NCI-H146 treated with DMSO at 0.1 percent for 48 hours (cell line): ENCODE measurements at regions not wholly inside any gene's neighbourhood (a gene's known extent, or its start where the extent isn't known, plus 50 kb on each side); places are given as distances from the start of the nearest gene placed in this dataset.
"Not testable (repeated sequence)": the region's sequence is repeated elsewhere in the genome, so short reads cannot be mapped to it uniquely, and the experiment has no call there.

ENCODE experiments used
- DNase-seq: peaks from one replicate; lab custom pipeline; 2025; ENCODE audit not compliant: unreplicated experiment; lab: John Stamatoyannopoulos, UW

DNA sequence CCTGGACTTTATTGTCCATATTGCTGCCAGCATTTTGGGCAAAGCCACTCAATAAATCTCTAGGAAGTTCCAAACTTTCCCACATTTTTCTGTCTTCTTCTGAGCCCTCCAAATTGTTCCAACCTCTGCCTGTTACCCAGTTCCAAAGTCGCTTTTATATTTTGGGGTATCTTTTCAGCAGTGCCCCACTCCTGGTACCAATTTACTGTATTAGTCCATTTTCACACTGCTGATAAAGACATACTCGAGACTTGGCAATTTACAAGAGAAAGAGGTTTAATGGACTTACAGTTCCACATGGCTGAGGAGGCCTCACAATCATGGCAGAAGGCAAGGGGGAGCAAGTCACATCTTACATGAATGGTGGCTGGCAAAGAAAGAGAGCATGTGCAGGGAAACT, 53.4 kb downstream of the AHSP start:
- DNase-seq = not testable (repeated sequence)

DNA sequence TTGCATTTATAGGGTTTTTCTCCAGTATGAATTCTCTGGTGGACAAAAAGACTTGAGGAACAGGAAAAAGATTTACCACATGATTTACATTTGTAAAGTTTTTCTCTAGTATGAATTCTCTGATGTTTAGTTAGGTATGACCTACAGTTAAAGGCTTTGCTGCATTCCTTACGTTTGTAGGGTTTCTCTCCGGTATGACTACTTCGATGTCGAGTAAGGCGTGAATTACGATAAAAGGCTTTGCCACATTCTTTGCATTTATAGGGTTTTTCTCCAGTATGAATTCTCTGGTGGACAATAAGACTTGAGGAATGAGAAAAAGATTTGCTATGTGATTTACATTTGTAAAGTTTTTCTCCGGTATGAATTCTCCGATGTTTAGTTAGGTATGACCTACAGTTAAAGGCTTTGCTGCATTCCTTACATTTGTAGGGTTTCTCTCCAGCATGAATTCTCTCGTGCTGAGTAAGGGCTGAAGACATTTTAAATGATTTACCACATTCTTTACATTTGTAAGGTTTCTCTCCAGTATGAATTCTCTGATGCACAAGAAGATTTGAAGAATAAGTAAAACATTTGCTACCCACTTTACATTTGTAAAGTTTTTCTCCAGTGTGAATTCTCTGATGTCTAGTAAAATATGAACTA, 74.2 kb downstream of the AHSP start:
- not testable (repeated sequence) for DNase-seq

DNA sequence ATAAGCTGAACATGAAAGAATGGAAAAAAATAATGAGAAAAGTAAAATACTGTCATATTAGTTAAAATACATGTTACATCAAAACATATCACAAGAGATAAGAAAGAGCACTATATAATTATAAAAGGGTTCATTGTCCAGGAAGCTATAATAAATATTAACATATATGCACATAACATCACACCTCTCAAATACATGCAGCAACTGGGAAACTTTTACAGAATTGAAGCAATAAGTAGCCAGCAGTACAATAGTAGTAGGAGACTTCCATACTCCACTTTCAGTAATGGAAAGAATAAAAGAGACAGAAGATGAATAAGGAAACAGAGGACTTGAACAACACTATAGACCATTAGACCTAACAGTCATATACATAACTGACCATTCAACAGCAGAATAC, 90.4 kb downstream of the AHSP start:
- no peak for DNase-seq

DNA sequence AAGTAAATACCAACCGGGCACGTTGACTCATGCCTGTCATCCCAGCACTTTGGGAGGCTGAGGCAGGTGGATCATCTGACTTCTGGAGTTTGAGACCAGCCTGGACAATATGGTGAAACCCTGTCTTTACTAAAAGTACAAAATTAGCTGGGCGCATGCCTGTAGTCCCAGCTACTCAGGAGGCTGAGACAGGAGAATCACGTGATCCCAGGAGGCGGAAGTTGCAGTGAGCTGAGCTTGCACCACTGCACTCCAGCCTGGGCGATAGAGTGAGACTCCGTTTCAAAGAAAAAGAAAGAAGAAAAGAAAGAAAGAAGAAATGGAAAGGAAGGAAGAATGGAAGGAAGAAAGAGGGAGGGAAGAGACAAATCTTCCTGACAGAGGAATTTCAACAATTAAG, 108.7 kb downstream of the AHSP start:
- no peak for DNase-seq

DNA sequence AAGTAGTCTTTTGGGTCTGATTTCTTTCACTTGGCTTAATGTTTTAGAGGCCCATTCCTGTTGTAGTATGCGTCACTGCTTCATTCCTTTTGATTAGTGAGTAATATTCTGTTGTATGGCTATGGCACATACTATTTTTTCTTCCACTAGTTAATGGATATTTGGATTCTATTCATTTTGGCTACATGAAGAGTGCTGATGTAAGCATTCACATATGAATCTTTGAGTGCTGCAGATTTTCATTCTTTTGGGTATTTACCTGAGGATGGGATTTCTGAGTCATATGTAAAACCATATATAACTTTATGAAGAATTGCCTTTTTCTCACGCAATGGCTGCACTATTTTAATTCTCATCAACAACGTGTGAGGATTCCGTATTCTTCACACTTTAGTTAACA, 113.6 kb downstream of the AHSP start:
- no peak for DNase-seq

DNA sequence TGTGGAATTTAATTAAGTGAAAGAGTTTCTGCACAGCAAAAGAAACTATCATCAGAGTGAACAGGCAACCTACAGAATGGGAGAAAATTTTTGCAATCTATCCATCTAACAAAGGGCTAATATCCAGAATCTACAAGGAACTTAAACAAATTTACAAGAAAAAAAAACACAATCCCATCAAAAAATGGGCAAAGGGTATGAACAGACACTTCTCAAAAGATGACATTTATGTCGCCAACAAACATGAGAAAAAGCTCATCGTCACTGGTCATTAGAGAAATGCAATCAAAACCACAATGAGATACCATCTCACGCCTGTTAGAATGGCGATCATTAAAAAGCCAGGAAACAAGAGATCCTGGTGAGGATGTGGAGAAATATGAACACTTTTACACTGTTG, 128.0 kb downstream of the AHSP start:
- not testable (repeated sequence) for DNase-seq

DNA sequence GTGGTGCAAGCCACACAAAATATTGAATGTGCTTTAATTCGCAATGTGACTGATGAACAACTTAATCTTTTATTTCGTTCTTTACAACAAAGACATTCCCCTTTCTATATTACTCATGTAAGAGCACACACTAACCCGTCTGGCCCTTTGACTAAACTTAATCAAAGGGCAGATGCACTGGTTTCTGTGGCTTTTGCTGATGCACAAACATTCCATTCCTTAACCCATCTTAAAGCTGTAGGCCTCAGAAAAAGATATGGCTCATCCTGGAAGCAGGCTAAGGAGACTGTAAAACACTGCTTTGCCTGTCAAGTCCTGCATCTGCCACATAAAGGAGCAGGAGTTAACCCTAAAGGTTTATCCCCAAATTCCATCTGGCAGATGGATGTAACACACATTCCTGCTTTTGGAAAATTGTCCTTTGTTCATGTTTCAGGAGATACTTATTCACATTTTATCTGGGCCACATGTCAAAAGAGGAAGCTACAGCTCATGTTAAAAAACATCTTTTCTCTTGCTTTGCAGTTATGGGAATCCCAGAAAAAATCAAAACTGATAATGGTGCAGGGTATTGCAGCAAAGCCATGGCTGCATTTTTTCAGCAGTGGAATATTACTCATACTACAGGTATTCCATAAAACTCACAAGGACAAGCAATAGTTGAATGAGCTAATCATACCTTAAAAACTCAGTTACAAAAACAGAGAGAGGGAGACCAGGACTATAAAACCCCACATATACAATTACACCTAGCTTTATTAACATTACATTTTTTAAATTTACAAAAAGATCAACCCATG, 137.2 kb downstream of the AHSP start:
- DNase-seq = no peak

DNA sequence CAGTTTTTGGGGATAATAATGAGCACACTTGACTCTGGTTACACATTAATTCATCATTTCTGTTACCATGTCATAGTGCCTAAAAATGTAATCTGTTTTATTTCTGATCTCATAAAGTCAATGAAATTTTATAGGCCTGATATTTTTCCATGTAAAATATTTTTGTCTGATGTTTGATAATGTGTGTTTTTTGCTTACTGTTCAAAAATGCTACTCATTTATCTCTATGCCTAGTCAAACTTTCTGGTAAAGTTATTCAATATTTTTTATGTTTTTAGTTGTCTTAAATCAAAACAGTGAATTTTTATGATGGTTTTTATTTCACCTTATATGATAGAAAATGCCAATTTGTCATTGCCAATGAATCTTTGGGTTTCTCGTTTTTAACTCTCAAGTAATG, 147.0 kb downstream of the AHSP start:
- DNase-seq = no peak

DNA sequence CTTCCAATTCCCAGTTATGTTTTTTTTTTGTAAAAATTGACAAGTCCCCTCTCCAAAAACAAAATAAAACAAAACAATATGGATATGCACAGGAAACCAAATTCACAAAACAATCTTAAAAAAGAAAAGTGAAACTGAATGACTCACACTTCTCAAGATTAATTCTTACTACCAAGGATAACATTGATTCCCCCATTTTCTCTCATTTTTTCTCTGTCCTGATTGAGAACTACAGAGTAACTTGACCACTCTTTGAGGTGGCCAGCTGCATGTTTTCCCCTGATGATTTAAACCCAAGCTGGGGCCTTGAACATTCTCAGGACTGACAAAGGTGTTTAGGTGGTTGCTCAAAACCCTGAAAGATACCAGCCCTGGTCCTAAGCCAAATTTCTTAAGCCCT, 149.0 kb downstream of the AHSP start:
- DNase-seq = no peak

DNA sequence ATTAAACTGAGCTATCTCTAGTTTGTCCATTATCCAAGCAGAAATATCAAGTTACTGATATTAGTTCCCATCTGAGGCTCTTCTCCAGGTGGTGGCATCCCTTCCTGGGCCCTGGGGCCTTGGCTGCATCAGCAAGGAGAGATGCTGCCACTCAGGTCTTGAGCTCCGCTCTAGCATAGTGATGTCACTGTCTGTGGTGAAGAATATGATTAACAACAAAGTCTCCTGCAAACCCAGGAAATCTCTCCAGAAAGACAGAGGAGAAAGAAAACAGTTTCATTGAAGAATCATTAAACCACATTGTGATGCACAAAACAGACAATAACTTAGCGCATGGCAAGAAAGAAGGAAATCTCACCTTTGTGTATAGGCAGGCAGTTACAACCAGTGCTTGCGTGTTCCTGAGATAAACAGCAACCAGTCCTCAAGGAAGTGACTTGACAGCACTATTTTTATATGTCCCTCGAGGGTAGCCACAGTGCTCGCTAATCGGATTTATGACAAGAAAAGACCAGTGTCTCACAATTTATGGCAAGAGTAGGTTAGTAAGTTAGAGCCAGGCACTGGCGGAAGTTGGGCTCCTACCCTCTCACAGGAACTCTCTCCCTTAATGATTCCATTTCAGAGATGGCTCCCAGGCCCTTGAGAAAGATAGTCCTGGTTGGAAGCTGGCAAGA, 151.1 kb downstream of the AHSP start:
- DNase-seq = no peak

DNA sequence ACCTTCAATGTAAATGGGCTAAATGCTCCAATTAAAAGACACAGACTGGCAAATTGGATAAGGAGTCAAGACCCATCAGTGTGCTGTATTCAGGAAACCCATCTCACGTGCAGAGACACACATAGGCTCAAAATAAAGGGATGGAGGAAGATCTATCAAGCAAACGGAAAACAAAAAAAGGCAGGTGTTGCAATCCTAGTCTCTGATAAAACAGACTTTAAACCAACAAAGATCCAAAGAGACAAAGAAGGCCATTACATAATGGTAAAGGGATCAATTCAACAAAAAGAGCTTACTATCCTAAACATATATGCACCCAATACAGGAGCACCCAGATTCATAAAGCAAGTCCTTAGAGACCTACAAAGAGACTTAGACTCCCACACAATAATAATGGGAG, 161.6 kb downstream of the AHSP start:
- DNase-seq = not testable (repeated sequence)

DNA sequence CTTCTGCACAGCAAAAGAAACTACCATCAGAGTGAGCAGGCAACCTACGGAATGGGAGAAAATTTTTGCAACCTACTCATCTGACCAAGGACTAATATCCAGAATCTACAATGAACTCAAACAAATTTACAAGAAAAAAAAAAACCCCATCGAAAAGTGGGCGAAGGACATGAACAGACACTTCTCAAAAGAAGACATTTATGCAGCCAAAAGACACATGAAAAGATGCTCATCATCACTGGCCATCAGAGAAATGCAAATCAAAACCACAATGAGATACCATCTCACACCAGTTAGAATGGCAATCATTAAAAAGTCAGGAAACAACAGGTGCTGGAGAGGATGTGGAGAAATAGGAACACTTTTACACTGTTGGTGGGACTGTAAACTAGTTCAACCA, 164.6 kb downstream of the AHSP start:
- DNase-seq = not testable (repeated sequence)

DNA sequence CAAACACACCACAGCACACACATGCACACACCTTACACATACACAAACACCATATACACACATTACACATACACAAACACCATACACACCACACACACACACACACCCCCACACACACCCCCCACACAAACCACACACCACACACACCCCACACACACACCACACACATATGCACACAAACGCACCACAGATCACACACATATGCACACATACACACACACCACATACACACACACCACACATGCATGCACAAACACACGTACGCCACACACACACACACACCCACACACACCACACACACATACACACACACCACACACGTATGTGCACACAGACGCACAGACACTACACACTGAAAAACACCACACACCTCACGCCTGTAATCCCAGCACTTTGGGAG, 166.0 kb downstream of the AHSP start:
- no peak for DNase-seq

DNA sequence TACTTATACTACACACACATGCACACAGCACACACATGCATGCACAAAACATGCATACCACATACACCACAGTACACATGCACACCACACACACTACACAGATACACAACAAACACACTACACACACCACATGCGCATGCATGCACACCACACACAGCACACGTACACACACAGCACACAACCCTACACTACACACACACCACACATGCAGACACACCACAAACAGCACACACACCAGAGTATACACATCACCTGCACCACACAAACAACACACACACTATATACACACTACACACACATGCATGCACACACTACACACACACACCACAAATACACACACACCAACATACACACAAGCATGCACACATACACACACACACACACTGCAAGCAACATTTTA, 166.8 kb downstream of the AHSP start:
- DNase-seq = no peak

DNA sequence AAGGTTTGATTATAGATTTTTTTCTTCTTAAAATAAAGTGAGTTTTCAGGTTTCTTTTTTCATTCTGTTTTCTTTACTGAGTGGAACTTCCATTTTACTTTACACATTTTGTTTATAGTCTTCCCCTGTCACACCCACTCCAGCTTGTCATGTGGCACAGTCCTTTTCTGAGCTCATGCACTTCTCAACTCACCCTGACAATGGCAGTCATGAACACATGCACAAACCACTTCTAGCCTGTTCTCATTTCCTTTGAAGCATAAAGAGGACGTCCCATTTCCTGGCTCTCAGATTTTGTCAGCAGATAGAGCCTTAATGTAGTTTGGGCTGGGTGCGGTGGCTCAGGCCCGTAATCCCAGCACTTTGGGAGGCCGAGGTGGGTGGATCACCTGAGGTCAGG, 168.0 kb downstream of the AHSP start:
- no peak for DNase-seq

DNA sequence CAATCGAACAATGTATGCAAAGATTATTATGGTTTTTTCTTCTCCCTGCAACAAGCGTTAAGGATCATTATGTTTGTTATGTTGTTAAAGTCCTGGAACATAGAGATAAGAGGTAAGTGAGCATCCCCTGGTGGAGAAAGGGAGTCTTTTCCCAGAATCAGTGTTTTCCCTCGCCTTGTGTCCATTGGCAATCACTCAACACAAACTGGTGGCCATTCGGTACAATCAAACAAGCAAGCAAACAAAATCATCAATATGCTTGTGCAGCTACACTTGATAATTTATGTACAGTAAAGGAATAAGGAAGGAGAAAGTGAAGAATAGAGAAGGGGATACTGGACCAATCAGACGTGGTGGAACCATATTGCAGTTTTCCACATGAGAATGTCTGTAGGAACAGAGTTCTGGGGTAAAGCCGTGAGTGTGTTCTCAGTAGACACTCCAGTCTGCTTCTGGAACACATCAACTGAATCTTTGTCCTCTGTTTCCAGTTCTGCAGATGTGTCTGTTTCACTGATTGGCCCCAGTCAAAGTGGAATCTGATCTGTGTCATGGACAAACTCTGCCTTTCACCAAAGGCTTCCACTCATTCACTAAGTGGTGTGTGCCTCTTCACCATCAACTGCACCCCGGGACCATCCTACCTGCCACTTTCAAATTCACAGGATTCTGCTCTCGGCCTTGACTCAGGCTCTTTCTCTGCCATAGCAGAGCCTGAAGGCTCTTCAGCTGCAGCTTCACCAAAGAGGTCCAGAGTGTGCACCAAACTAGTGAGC, 169.5 kb downstream of the AHSP start:
- DNase-seq = peak; percentile 60

DNA sequence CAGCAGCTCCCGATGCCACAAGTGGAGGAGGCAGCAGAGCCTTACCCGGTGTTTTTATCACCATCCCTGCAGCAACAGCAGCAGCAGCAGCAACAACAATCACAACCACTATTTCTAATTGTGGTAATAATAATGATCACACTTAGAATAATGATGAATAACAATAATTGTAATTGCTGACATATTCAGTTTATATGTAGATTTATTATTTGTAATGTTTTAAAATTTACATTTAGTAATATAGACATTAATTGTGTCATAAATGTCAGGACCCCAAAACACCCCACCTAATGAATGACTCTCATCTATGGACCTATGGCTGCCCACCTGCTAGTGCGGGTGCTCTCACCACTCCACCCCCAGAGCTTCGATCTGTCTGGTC, 170.0 kb downstream of the AHSP start:
- no peak for DNase-seq

DNA sequence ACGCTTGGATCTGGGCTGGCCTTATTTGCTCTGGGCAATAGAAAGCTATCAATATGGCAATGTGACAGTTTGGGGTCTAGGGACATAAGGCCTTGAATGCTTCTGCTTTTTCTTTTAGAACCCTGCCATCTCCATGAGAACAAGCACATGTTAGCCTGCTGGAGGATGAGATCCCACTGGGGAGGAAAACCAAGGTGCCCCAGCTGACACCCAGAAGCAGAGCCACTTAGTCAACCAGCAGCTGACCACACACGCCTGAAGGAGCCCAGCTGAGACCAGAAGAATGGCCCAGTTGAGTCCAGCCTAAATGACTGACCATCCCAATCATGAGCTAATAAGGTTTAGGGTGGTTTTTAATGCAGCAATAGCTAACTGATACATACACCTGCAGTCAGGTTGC, 171.2 kb downstream of the AHSP start:
- DNase-seq = peak; percentile 63

DNA sequence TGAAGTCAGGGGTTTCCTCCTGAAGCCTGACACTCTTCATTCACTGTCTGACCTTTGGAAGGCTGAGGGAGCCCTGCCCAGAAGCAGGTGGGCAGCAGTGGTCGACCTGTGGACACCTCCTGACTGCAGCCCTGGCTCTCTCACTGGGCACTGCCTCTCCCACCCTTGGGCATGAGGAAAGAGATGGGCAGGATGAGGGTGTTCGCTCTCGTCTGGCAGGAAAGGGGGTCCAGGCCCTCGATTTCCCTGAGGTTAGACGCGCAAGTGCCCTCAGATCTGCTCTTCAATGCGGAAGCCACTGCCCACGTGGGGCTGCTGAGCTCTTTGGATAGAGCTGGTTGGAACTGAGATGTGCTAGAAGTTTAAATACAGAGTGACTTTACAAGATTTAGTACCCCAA, 171.9 kb downstream of the AHSP start:
- no peak for DNase-seq

DNA sequence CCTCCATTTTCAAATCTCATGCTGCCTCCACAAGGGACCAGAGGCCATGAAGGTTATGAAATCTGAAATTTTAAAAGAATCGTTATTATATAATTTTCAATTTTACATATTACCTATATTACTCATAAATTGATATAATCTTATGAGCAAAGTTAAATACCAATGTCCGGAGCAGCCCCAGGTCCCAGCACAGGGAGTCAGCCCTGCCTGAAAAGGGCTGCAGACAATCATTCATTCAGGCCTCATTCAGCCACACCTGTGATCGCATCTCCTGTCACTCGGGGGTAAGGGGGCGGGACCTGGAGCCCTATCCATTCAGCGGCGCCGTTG, 172.5 kb downstream of the AHSP start:
- DNase-seq = no peak

DNA sequence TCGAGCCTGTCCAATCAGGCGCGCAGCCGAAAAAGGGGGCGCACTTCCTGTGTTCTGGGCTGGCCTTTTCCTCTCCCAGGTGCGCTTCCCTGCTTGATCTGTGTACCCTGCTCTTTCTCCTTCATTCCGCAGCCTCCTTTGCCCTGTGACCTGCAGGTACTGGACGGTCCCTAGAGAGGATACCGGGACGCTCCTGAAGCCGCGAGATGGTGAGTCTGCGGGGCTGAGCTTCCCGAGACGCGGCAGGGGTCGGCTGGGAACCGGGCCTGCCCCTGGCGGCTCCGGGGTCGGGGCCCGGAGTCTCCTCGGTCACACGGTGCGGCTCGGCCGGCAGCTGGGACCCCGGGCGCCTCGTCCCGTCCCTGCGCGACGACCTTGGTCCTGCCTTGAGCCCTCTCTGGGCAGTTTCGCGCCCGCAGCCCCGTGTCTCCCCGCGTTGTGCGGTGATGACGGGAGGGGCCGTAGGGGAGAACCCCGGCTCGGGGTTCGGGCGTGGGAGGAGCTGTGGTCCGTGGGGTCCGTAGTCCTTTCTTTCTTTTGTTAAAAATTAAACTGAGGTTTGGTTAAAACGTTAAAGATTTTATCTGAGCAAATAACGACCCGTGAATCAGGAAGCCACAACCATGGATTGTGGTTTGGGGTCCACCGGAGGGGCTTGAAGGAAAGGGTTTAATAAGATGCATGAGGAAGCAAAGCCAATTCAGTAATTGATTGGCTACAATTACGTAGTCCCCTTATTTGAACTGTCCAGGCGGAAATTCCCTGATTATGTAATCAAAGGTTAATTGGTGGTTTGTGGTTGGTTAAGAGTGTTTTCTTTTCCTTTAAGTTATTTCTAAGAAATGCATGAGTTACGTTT, 172.8 kb upstream of the ZNF267 start:
- DNase-seq = peak; percentile 88
